ENCODE measurements at regions not wholly inside any gene's neighbourhood (a gene's known extent, or its start where the extent isn't known, plus 50 kb on each side); places are given as distances from the start of the nearest gene placed in this dataset.

DNA sequence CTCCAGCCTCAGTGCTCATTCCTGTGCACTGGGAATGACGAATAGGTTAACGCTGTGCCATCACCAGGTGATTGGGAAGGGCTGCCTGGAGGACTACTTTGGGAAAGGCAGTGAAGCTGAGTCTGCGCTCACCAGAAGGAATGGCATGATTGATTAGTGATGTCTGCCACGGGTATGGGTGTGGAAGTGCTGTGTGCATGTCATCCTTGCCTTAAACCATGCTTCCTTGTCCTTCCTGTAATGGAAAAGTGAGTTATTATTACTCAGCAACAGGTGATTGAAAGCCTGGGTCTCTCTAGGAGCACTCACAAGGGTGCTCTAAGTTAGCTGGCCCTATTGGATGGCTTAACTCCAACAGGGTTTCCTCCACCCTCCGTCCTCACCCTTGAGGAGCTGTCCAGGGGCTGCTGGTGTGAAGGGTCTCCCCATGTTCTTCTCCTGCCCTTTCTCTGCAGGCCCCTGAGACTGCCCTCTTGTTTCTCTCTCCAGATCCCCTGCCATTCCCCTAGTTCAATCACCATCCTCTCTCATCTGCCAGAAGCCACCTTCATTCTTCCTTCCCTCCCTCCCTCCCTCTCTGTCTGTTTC lies 121.9 kb upstream of the NECTIN1 start:
- TF ChIP-seq, protein P1, sequence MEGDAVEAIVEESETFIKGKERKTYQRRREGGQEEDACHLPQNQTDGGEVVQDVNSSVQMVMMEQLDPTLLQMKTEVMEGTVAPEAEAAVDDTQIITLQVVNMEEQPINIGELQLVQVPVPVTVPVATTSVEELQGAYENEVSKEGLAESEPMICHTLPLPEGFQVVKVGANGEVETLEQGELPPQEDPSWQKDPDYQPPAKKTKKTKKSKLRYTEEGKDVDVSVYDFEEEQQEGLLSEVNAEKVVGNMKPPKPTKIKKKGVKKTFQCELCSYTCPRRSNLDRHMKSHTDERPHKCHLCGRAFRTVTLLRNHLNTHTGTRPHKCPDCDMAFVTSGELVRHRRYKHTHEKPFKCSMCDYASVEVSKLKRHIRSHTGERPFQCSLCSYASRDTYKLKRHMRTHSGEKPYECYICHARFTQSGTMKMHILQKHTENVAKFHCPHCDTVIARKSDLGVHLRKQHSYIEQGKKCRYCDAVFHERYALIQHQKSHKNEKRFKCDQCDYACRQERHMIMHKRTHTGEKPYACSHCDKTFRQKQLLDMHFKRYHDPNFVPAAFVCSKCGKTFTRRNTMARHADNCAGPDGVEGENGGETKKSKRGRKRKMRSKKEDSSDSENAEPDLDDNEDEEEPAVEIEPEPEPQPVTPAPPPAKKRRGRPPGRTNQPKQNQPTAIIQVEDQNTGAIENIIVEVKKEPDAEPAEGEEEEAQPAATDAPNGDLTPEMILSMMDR (IDR thresholded peaks at IDR 0.05), result no peak
- no peak for TF ChIP-seq POLR2A (IDR thresholded peaks at IDR 0.05; ENCODE audit: low read depth)
